Upper lobe of left lung (tissue), 6 donors: ENCODE measurements at regions not wholly inside any gene's neighbourhood (a gene's known extent, or its start where the extent isn't known, plus 50 kb on each side); places are given as distances from the start of the nearest gene placed in this dataset.

Experiments
- ATAC-seq, 2 donors: fragments of 200-7000 bp; cut with Tn5 transposase; one replicate each; pipeline ENCODE4 v1.9.1; 2022; ENCODE audit warnings: mild to moderate bottlenecking in 2 of 2, moderate library complexity in 2 of 2; ENCODE audit not compliant: low FRiP score in 2 of 2
- DNase-seq, 2 donors: peaks; one replicate each; pipeline ENCODE4 v3.0.0-alpha.2; 2019 to 2020
- H3K27ac ChIP-seq, 4 donors: fragments of 200-600 bp; sonication (generic); one replicate each; pipeline ENCODE4 v1.5.1; 2016 to 2019
- H3K27me3 ChIP-seq, 4 donors: fragments of 200-600 bp; sonication (generic); one replicate each; pipeline ENCODE4 v1.5.1; 2017 to 2019
- H3K36me3 ChIP-seq, 4 donors: fragments of 200-600 bp; sonication (generic); one replicate each; pipeline ENCODE4 v1.5.1; 2016 to 2019
- H3K4me1 ChIP-seq, 4 donors: fragments of 200-600 bp; sonication (generic); one replicate each; pipeline ENCODE4 v1.5.1; 2018 to 2019
- H3K4me3 ChIP-seq, 4 donors: fragments of 200-600 bp; sonication (generic); one replicate each; pipeline ENCODE4 v1.5.1; 2017 to 2019; ENCODE audit warnings: mild to moderate bottlenecking in 2 of 4, moderate library complexity in 1 of 4
- H3K9me3 ChIP-seq, 4 donors: fragments of 200-600 bp; sonication (generic); one replicate each; pipeline ENCODE4 v1.5.1; 2018 to 2019
- EP300 ChIP-seq, 4 donors: sonication (generic); formaldehyde crosslinking; IDR thresholded peaks; one replicate each; pipeline ENCODE4 v1.5.1; 2017; ENCODE audit warnings: antibody characterized with exemption in 4 of 4, control low read depth in 2 of 4
- POLR2A ChIP-seq, 4 donors: fragments of 450-650 bp; IDR thresholded peaks; one replicate each; pipeline ENCODE4 v1.5.1; 2016 to 2017; ENCODE audit warnings: antibody characterized with exemption in 4 of 4, mild to moderate bottlenecking in 2 of 4
- POLR2AphosphoS5 ChIP-seq, 2 donors: sonication (generic); formaldehyde crosslinking; IDR thresholded peaks; one replicate each; pipeline ENCODE4 v1.5.1; 2017; ENCODE audit warnings: antibody characterized with exemption in 2 of 2
- WGBS, 2 donors: methylation state at CpG; one replicate each; pipeline ENCODE4 v1.1.5; 2017 to 2018; 5-methylcytosine and 5-hydroxymethylcytosine counted together
- TF ChIP-seq, protein P1 (sequence below), 6 experiments: fragments of 450-650 bp in 4 of 6; fragments of 200-600 bp in 2 of 6; sonication (generic) in 2 of 6; IDR thresholded peaks; one replicate each; pipeline ENCODE4 v1.5.1; 2016 to 2019; ENCODE audit warnings: antibody characterized with exemption in 6 of 6
- donor health status: DM: no; HTN: no; CAD: no; lungs with moderate emphysema.
- donor health status: DM: no; HTN: yes; CAD: no; lungs with severe emphysema.

DNA sequence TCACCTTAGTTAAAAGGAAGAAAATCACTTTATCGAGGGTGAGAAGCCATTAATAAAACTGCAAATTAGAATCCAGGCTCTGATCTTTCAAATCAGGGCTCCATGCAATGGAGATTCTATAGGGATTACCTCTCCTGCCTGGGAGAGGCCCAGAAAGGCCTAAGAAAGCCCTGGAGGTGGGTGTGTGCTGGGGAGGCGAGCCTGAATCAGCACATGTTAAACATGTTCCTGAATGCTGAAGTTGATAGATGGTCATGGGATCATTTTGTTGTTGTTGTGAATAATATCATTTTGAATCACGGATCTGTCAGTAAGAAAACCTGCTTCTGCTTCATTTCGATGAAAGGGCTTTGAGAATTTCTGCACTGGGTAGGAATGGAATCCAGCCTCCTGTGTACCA, 254.3 kb downstream of the ACKR3 start:
- H3K27ac ChIP-seq = no peak overlapping the region
- TF ChIP-seq POLR2AphosphoS5 (IDR thresholded peaks at IDR 0.05) (no peak), POLR2A (IDR thresholded peaks at IDR 0.05) (no peak), EP300 (IDR thresholded peaks at IDR 0.05) (no peak)
- TF ChIP-seq, protein P1, sequence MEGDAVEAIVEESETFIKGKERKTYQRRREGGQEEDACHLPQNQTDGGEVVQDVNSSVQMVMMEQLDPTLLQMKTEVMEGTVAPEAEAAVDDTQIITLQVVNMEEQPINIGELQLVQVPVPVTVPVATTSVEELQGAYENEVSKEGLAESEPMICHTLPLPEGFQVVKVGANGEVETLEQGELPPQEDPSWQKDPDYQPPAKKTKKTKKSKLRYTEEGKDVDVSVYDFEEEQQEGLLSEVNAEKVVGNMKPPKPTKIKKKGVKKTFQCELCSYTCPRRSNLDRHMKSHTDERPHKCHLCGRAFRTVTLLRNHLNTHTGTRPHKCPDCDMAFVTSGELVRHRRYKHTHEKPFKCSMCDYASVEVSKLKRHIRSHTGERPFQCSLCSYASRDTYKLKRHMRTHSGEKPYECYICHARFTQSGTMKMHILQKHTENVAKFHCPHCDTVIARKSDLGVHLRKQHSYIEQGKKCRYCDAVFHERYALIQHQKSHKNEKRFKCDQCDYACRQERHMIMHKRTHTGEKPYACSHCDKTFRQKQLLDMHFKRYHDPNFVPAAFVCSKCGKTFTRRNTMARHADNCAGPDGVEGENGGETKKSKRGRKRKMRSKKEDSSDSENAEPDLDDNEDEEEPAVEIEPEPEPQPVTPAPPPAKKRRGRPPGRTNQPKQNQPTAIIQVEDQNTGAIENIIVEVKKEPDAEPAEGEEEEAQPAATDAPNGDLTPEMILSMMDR (IDR thresholded peaks at IDR 0.05) = no peak
- H3K4me1 ChIP-seq = peaks cover 0 to 14% (median 0%) of the 10 kb centered on the region in 4 donors
- no peak for DNase-seq
- 68 to 80% methylated on average over 4 of the region's 4 CpGs for WGBS, 2 donors
- H3K4me3 ChIP-seq = no peak overlapping the region
- peaks cover 0 to 6% (median 2%) of the 10 kb centered on the region in 4 donors for H3K9me3 ChIP-seq
- no peaks in the 10 kb centered on the region for H3K36me3 ChIP-seq
- no peak for ATAC-seq
- H3K27me3 ChIP-seq = no peaks in the 10 kb centered on the region

DNA sequence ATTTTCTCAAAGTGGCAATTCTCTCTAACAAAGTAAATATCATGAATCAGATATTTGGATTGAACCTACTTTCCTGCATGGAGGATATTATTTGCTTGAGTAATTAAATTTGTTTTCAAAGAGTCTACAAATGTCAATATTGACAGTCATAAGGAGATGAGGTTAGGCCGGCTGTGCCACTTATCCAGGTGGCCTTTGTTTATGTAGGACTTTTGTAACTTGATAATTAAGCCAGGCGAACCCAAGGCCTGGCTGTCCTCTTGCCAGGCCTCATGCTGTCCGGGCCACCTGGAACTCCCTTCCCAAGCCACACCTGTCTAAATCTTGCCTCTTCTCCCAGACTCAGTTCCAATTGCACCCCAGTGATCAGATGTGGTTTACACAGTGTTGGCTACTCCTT, 255.2 kb downstream of the ACKR3 start:
- peaks cover 0 to 14% (median 0%) of the 10 kb centered on the region in 4 donors for H3K4me1 ChIP-seq
- no peaks in the 10 kb centered on the region for H3K27me3 ChIP-seq
- H3K9me3 ChIP-seq = peaks cover 0 to 6% (median 2%) of the 10 kb centered on the region in 4 donors
- TF ChIP-seq POLR2A (IDR thresholded peaks at IDR 0.05) = no peak
- no peak for TF ChIP-seq POLR2AphosphoS5 (IDR thresholded peaks at IDR 0.05)
- TF ChIP-seq, protein P1 (IDR thresholded peaks at IDR 0.05) = no peak
- no peak for TF ChIP-seq EP300 (IDR thresholded peaks at IDR 0.05)
- H3K27ac ChIP-seq = no peak overlapping the region
- 76 to 85% methylated on average over 3 of the region's 3 CpGs for WGBS, 2 donors
- DNase-seq (peak in 1 of 2 donors; percentile 46), ATAC-seq (no peak)
- no peaks in the 10 kb centered on the region for H3K36me3 ChIP-seq
- no peak overlapping the region for H3K4me3 ChIP-seq

DNA sequence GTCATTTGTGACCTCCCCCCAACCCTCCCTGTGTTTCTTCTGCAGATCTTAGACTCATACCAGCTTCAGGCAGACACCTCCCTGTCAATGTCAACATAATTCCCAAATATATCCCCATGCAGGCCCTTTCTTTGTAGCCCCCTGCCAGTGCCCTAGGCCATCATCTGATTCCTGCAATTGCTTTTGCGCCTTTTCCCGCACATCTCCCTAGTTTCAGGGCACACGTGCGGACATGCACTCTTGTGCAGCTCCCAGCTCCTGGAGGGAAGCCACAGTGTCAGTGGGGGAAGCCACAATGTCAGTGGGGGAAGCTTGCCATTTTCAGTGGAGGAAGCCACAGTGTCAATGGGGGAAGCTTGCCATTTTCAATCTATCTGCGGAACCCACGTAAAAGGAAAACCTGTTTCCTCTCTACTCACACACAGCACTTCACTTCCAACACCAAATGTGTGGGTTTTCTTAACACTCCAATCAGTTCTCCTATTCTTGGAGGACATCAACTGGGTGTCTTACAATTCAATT, 256.4 kb downstream of the ACKR3 start:
- peak in 1 of 2 donors; percentile 10 for DNase-seq
- H3K36me3 ChIP-seq = no peaks in the 10 kb centered on the region
- H3K27ac ChIP-seq = no peak overlapping the region
- peaks cover 0 to 14% (median 0%) of the 10 kb centered on the region in 4 donors for H3K4me1 ChIP-seq
- H3K9me3 ChIP-seq = peaks cover 0 to 6% (median 2%) of the 10 kb centered on the region in 4 donors
- 76 to 90% methylated on average over 6 of the region's 6 CpGs for WGBS, 2 donors
- ATAC-seq = no peak
- H3K4me3 ChIP-seq = no peak overlapping the region
- H3K27me3 ChIP-seq = no peaks in the 10 kb centered on the region
- TF ChIP-seq POLR2A (IDR thresholded peaks at IDR 0.05) (no peak), EP300 (IDR thresholded peaks at IDR 0.05) (no peak), POLR2AphosphoS5 (IDR thresholded peaks at IDR 0.05) (no peak)
- TF ChIP-seq, protein P1 (IDR thresholded peaks at IDR 0.05) = no peak

DNA sequence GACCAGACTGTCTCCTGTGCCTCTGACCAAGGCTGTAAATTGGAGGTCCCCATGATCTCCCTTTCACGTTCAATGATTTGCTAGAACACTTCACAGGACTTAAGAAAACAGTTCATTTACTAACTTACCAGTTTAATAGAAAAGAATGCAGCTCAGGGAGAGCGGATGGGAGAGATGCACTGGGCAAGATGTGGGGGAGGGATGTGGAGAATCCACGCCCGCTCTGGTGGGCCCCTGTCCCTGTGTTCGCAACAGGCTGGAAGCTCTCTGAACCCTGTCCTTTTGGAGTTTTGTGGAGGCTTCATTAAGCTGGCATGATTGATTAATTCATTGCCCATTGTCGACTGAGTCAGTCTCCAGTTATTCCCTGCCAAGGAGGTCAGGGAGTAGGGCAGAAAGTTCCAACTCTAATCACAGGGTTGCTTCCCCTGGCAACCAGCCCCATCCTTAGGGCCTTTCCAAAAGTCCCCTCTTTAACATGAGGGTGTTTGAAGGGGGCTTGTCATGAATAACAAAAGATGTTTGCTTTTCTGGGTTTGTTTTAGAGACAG, 257.1 kb downstream of the ACKR3 start:
- Histone ChIP-seq H3K27me3 (no peaks in the 10 kb centered on the region), H3K36me3 (no peaks in the 10 kb centered on the region), H3K4me1 (peaks cover 0 to 14% (median 0%) of the 10 kb centered on the region in 4 donors), H3K27ac (no peak overlapping the region), H3K4me3 (no peak overlapping the region), H3K9me3 (peaks cover 0 to 4% (median 2%) of the 10 kb centered on the region in 4 donors)
- ATAC-seq (no peak), DNase-seq (peak; percentile 6 to 12)
- WGBS, 2 donors = 84 to 87% methylated on average over 6 of the region's 6 CpGs
- TF ChIP-seq EP300 (IDR thresholded peaks at IDR 0.05) (no peak), POLR2A (IDR thresholded peaks at IDR 0.05) (no peak), POLR2AphosphoS5 (IDR thresholded peaks at IDR 0.05) (no peak)
- TF ChIP-seq, protein P1 (IDR thresholded peaks at IDR 0.05) = no peak

DNA sequence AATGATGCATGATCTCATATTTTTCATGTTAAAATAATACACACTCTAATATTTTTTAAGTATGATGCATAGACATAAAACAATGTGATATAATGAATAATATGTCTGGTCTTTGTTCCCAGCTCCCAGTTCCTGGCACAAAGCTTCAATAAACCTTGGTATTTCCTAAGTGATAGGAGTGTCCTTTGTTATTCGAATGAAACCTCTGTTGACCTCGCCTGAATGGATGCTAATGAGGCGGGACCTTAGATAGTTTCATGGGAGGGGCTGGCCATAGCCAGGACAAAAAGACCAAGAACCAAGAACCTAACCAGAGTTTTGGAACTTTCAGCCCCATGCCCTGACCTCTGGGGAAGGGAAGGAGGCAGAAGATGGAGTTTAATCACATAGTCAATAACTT, 257.7 kb upstream of the COPS8 start:
- Histone ChIP-seq H3K27ac (no peak overlapping the region), H3K9me3 (no peaks in the 10 kb centered on the region), H3K27me3 (no peaks in the 10 kb centered on the region), H3K4me3 (no peak overlapping the region), H3K4me1 (peaks cover 0 to 14% (median 0%) of the 10 kb centered on the region in 4 donors), H3K36me3 (no peaks in the 10 kb centered on the region)
- 61 to 66% methylated on average over 3 of the region's 3 CpGs for WGBS, 2 donors
- ATAC-seq (no peak), DNase-seq (peak in 1 of 2 donors; percentile 11)
- TF ChIP-seq POLR2A (IDR thresholded peaks at IDR 0.05) (no peak), EP300 (IDR thresholded peaks at IDR 0.05) (no peak), POLR2AphosphoS5 (IDR thresholded peaks at IDR 0.05) (no peak)
- TF ChIP-seq, protein P1 (IDR thresholded peaks at IDR 0.05) = no peak
